ENCODE measurements at regions not wholly inside any gene's neighbourhood (a gene's known extent, or its start where the extent isn't known, plus 50 kb on each side); places are given as distances from the start of the nearest gene placed in this dataset.

GRCh38 chr9:16278326-16278999, 592.0 kb downstream of the BNC2 start:
- TF ChIP-seq EZH2 (IDR thresholded peaks at IDR 0.05; ENCODE audit: low read depth) (no peak), CTCF (conservative IDR thresholded peaks at IDR 0.05) (no peak)
